Natural killer cell treated with Interleukin-12 subunit alpha and Interleukin-12 subunit beta and Interleukin-15 and Interleukin-18, amount 100 ng/mL, for 72 hours (primary cell): ENCODE measurements at regions not wholly inside any gene's neighbourhood (a gene's known extent, or its start where the extent isn't known, plus 50 kb on each side); places are given as distances from the start of the nearest gene placed in this dataset.
"Not testable (repeated sequence)": the region's sequence is repeated elsewhere in the genome, so short reads cannot be mapped to it uniquely, and the experiment has no call there.

Experiments
- ATAC-seq, 2 donors: fragments of 150-1000 bp; cut with Tn5 transposase in 1 of 2; sonication (Bioruptor Pico), chemical (Tn5 transposase) in 1 of 2; 2 replicates each; pipeline ENCODE4 v1.10.0; 2021
- DNase-seq: peaks from one replicate; pipeline ENCODE4 v3.0.0; 2022; ENCODE audit warnings: low spot score
- H3K27ac Mint-ChIP-seq, 2 donors: 1 replicate in 1 of 2; 2 replicates in 1 of 2; pipeline ENCODE4 v1.8.0; 2022; ENCODE audit warnings: mixed read lengths in 2 of 2, mild to moderate bottlenecking in 1 of 2, moderate library complexity in 1 of 2
- H3K27me3 Mint-ChIP-seq, 2 donors: 1 replicate in 1 of 2; 2 replicates in 1 of 2; pipeline ENCODE4 v1.8.0; 2022; ENCODE audit warnings: mixed read lengths in 2 of 2
- H3K36me3 Mint-ChIP-seq: one replicate; pipeline ENCODE4 v1.8.0; 2022; ENCODE audit warnings: mixed read lengths
- H3K4me1 Mint-ChIP-seq, 2 donors: 1 replicate in 1 of 2; 2 replicates in 1 of 2; pipeline ENCODE4 v1.8.0; 2022; ENCODE audit warnings: low read depth in 2 of 2, mixed read lengths in 2 of 2, mild to moderate bottlenecking in 1 of 2
- H3K4me3 Mint-ChIP-seq: one replicate; pipeline ENCODE4 v1.8.0; 2022; ENCODE audit warnings: mixed read lengths
- H3K9me3 Mint-ChIP-seq: 2 replicates; pipeline ENCODE4 v1.8.0; 2022; ENCODE audit warnings: mixed read lengths

- Mint-ChIP-seq H3K4me3 (no peak overlapping the region), H3K27ac (no peak overlapping the region), H3K9me3 (peaks cover 3% of the 10 kb centered on the region), H3K4me1 (no peaks in the 10 kb centered on the region), H3K36me3 (no peaks in the 10 kb centered on the region), H3K27me3 (no peaks in the 10 kb centered on the region)
- no peak for DNase-seq
- ATAC-seq, result no peak
These were observed 966.1 kb downstream of the SLC4A3 start for GRCh38 chr2:220593526-220593925.

GRCh38 chr2:220601674-220602073 is 970.4 kb downstream of the EPHA4 start:
- Mint-ChIP-seq H3K4me1 (no peaks in the 10 kb centered on the region), H3K27me3 (no peaks in the 10 kb centered on the region), H3K4me3 (no peak overlapping the region), H3K36me3 (no peaks in the 10 kb centered on the region), H3K27ac (no peak overlapping the region), H3K9me3 (peaks cover 5% of the 10 kb centered on the region)
- DNase-seq (no peak), ATAC-seq (no peak)

- H3K4me3 Mint-ChIP-seq, ATAC-seq, H3K27me3 Mint-ChIP-seq, H3K27ac Mint-ChIP-seq, H3K36me3 Mint-ChIP-seq, H3K9me3 Mint-ChIP-seq, DNase-seq, H3K4me1 Mint-ChIP-seq: not testable (repeated sequence)
These were observed 959.1 kb downstream of the EPHA4 start for GRCh38 chr2:220613004-220613403.

DNA sequence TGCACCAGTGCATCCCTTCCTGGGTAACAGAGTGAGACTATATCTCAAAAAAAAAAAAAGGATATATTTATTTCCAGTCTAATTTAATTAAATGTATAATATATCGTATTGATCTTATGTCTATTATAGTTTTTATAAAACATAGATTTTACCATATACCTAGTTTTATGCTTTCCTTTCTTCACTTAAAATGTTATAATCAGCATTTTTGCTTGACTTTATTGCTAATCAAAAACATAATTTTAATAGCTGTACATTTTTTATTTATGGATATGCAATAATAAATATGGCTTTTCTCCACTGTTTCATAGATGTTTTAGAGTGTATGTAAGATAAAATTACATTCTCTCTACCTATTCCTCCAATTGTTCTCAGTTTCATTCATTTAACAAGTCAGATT is 958.0 kb downstream of the EPHA4 start:
- Mint-ChIP-seq H3K4me3 (no peak overlapping the region), H3K27me3 (no peaks in the 10 kb centered on the region), H3K4me1 (no peaks in the 10 kb centered on the region), H3K36me3 (no peaks in the 10 kb centered on the region), H3K27ac (no peak overlapping the region), H3K9me3 (peaks cover 3% of the 10 kb centered on the region)
- DNase-seq, result no peak
- ATAC-seq, result no peak

- Mint-ChIP-seq H3K27ac (no peak overlapping the region), H3K4me3 (no peak overlapping the region), H3K27me3 (peaks cover 0 to 5% of the 10 kb centered on the region in 2 donors), H3K36me3 (no peaks in the 10 kb centered on the region), H3K9me3 (peaks cover 3% of the 10 kb centered on the region), H3K4me1 (no peaks in the 10 kb centered on the region)
- no peak for ATAC-seq
- DNase-seq, result no peak
These were observed 952.4 kb downstream of the EPHA4 start for GRCh38 chr2:220619525-220620220.

DNA sequence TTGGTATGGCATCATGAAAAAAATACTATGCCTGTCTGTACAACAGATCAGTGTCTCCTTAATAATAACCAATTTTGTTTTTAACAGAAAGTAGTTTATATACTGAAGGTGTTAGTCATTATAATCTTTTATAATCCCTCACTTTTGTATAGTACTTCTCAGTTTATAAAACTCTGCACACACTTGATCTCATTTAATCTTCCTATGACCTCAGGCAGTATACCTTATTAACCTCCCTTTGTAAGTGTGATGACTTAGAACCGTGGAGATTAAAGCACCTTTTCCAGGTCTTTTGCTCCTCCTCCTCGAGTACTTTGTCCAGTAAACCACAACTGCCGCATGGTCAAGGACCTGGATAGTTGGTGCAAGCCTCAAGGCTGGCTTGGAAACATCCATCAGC is 945.5 kb downstream of the EPHA4 start:
- Mint-ChIP-seq H3K27ac (no peak overlapping the region), H3K4me3 (no peak overlapping the region), H3K27me3 (peaks cover 0 to 5% of the 10 kb centered on the region in 2 donors), H3K4me1 (no peaks in the 10 kb centered on the region), H3K9me3 (peaks cover 4% of the 10 kb centered on the region), H3K36me3 (no peaks in the 10 kb centered on the region)
- DNase-seq (no peak), ATAC-seq (no peak)

GRCh38 chr2:220628252-220628651 is 943.9 kb downstream of the EPHA4 start:
- H3K27ac Mint-ChIP-seq, result no peak overlapping the region
- no peak overlapping the region for H3K4me3 Mint-ChIP-seq
- DNase-seq (no peak), ATAC-seq (no peak)
- no peaks in the 10 kb centered on the region for H3K36me3 Mint-ChIP-seq
- H3K27me3 Mint-ChIP-seq, result peaks cover 0 to 5% of the 10 kb centered on the region in 2 donors
- no peaks in the 10 kb centered on the region for H3K4me1 Mint-ChIP-seq
- peaks cover 4% of the 10 kb centered on the region for H3K9me3 Mint-ChIP-seq

DNA sequence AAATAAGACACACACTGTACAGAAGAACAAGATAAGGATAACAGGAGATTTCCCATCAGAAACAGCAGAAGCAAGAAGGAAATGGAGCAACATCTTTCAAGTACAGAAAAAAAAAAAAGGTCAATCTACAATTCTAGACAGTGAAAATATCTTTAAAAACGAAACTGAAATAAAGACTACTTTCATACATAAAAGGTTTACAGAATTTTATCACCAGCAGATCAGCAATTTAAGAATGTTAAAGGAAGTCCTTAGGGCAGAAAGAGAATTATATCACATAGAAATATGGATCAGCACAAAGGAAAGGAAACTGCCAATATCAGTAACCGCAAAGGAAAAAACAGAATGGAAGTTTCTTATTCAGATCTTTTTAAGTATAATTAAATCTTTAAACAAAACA is 931.0 kb downstream of the EPHA4 start:
- H3K27me3 Mint-ChIP-seq, result no peaks in the 10 kb centered on the region
- no peaks in the 10 kb centered on the region for H3K36me3 Mint-ChIP-seq
- H3K4me3 Mint-ChIP-seq, result no peak overlapping the region
- no peaks in the 10 kb centered on the region for H3K4me1 Mint-ChIP-seq
- no peak for ATAC-seq
- DNase-seq, result no peak
- H3K9me3 Mint-ChIP-seq, result peaks cover 3% of the 10 kb centered on the region
- H3K27ac Mint-ChIP-seq, result no peak overlapping the region

DNA sequence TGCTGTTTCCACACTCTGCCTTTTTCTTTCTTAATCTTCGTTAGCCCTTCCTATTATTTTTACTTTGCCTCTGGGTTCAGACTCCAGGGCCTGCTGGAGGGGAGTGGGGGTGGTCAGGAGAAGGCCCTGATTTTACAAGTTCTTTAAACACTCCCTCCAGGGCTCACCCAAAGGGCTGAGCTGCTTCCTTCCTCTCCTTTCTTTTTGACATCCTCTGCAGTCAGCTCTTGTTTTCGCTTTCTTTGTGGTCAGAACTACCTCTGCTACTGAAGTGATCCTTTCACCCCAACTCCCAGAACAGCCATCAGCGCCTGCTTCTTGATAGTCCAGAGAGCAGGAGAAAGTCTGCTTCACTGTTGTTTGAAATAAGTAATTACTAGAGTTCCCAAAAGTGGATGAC is 925.7 kb downstream of the EPHA4 start:
- Mint-ChIP-seq H3K27me3 (no peaks in the 10 kb centered on the region), H3K27ac (no peak overlapping the region), H3K9me3 (no peaks in the 10 kb centered on the region), H3K4me3 (no peak overlapping the region), H3K36me3 (no peaks in the 10 kb centered on the region), H3K4me1 (no peaks in the 10 kb centered on the region)
- ATAC-seq (no peak), DNase-seq (no peak)

DNA sequence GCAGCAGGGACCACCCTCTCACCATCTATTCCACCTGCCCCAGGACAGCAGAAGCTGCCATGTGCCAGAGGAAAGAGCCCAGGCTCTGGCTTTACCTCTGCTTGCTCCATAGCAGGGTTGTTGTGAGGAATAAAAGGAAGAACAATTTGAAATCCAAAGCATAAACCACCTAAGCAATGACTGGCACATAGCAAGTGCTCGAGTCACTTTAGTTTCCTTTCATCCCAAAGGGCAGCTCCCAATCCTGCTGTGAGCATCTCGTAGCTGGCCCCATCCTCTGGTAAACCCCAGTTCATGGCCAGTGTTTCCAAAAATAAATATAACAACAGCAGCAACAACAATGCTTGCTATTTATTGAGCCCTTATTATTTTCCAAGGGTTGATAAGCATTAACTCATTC is 923.5 kb downstream of the EPHA4 start:
- DNase-seq (no peak), ATAC-seq (no peak)
- no peak overlapping the region for H3K4me3 Mint-ChIP-seq
- H3K4me1 Mint-ChIP-seq, result no peaks in the 10 kb centered on the region
- peaks cover under 1 to 4% of the 10 kb centered on the region in 2 donors for H3K27me3 Mint-ChIP-seq
- H3K9me3 Mint-ChIP-seq, result no peaks in the 10 kb centered on the region
- H3K27ac Mint-ChIP-seq, result no peak overlapping the region
- H3K36me3 Mint-ChIP-seq, result no peaks in the 10 kb centered on the region

DNA sequence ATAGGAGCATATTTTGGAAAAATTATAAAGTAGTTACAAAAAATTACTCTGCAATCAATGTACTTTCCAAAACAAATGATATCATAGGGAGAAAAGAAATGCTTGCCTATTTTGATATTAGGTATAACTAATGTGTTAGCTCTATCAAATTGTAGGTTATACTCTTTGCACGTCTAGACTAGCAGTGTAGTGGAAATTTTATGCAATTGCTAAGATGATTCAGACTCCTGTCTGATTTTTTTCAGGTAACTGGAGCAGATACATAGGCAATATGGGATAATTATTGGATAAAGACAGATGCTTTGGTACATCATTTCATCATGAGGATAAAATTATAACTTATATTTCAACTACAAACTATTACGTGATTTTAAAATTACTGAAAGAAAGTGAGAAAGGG is 918.3 kb downstream of the EPHA4 start:
- H3K27me3 Mint-ChIP-seq, result peaks cover 7 to 10% of the 10 kb centered on the region in 2 donors
- no peak for DNase-seq
- ATAC-seq, result no peak
- peaks cover 5% of the 10 kb centered on the region for H3K9me3 Mint-ChIP-seq
- H3K4me1 Mint-ChIP-seq, result no peaks in the 10 kb centered on the region
- H3K4me3 Mint-ChIP-seq, result no peak overlapping the region
- no peak overlapping the region for H3K27ac Mint-ChIP-seq
- H3K36me3 Mint-ChIP-seq, result no peaks in the 10 kb centered on the region

- DNase-seq (no peak), ATAC-seq (no peak)
- H3K9me3 Mint-ChIP-seq, result peaks cover 5% of the 10 kb centered on the region
- H3K36me3 Mint-ChIP-seq, result no peaks in the 10 kb centered on the region
- H3K4me3 Mint-ChIP-seq, result no peak overlapping the region
- H3K27ac Mint-ChIP-seq, result no peak overlapping the region
- H3K27me3 Mint-ChIP-seq, result peaks cover 7 to 10% of the 10 kb centered on the region in 2 donors
- H3K4me1 Mint-ChIP-seq, result no peaks in the 10 kb centered on the region
These were observed 917.8 kb downstream of the EPHA4 start for GRCh38 chr2:220654322-220654721.

DNA sequence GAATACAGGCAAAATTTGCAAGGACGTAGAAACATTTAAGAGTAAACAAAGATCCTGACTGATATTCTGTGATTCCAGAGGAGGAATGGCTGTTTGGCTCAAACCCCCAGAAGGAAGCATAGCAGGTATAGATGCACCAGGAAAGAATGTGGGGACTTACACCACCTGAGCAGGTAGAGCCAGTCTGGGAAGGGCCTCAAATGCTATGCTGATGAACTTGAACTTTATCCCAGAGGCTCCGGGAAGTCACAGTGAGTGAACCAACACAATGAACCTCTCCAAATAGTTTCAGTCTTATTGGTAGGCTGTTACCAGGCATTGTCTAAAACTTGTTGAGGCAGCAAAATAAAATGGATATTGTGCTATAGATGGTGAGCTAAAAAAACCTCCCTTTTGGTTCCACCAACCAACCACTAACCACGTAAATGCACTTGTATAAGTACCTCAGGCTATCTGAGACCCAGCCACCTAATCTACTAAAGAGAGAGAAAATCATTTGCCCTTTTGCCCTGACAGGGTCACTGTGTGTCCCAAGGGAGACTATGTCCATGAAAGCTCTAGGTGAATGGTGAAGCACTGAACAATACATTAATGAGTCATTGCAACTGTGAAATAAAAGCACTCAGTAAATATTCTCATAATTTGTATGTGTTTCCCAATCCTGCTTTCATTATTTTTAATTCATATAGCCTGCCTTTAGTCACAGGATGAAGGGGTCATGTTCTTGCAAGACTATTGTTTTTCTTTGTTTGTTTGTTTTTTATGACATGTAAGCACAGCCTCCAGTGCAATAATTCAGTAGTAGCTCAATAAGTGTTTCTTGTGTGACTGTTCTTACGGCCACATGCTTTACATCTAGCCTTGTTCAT is 911.6 kb downstream of the EPHA4 start:
- H3K4me1 Mint-ChIP-seq, result no peaks in the 10 kb centered on the region
- no peak for ATAC-seq

GRCh38 chr2:220662431-220662830 is 909.7 kb downstream of the EPHA4 start:
- no peak overlapping the region for H3K4me3 Mint-ChIP-seq
- no peaks in the 10 kb centered on the region for H3K4me1 Mint-ChIP-seq
- no peak for ATAC-seq
- peaks cover 3% of the 10 kb centered on the region for H3K9me3 Mint-ChIP-seq
- no peak overlapping the region for H3K27ac Mint-ChIP-seq
- peaks cover 7 to 14% of the 10 kb centered on the region in 2 donors for H3K27me3 Mint-ChIP-seq
- no peaks in the 10 kb centered on the region for H3K36me3 Mint-ChIP-seq
- DNase-seq, result no peak

More for the DNA sequence above, 911.6 kb downstream of the EPHA4 start:
- Mint-ChIP-seq H3K36me3 (no peaks in the 10 kb centered on the region), H3K9me3 (peaks cover 5% of the 10 kb centered on the region), H3K27ac (no peak overlapping the region), H3K27me3 (peaks cover 7 to 9% of the 10 kb centered on the region in 2 donors), H3K4me3 (no peak overlapping the region)
- no peak for DNase-seq
